Left ventricle myocardium inferior (tissue), 1 donor: ENCODE measurements at regions not wholly inside any gene's neighbourhood (a gene's known extent, or its start where the extent isn't known, plus 50 kb on each side); places are given as distances from the start of the nearest gene placed in this dataset.

Experiments used
- DNase-seq: peaks from one replicate; pipeline ENCODE4 v3.0.0-alpha.2; 2020
- H3K27ac ChIP-seq: fragments of 200-600 bp; replicated peaks from 2 replicates; pipeline ENCODE4 v1.8.0; 2021
- H3K27me3 ChIP-seq: fragments of 200-600 bp; 2 replicates; pipeline ENCODE4 v1.8.0; 2021; ENCODE audit warnings: low read depth
- H3K36me3 ChIP-seq: fragments of 200-600 bp; 2 replicates; pipeline ENCODE4 v1.8.0; 2021
- H3K4me1 ChIP-seq: fragments of 200-600 bp; 2 replicates; pipeline ENCODE4 v1.8.0; 2021
- H3K4me3 ChIP-seq: fragments of 200-600 bp; 2 replicates; pipeline ENCODE4 v1.8.0; 2021; ENCODE audit warnings: mild to moderate bottlenecking, moderate library complexity
- H3K9me3 ChIP-seq: fragments of 200-600 bp; replicated peaks from 2 replicates; pipeline ENCODE4 v1.8.0; 2021
- CTCF ChIP-seq: fragments of 200-600 bp; IDR thresholded peaks from 2 replicates; pipeline ENCODE4 v1.8.0; 2021; ENCODE audit warnings: antibody characterized with exemption, mild to moderate bottlenecking, borderline replicate concordance
- intact Hi-C: fragments of 100-400 bp; cut with micrococcal nuclease; formaldehyde crosslinking; loops from one replicate; pipeline ENCODE4 v1.11.0; 2022
- donor health status: DM: no; HTN: yes; CAD: no; lungs with severe emphysema.

GRCh38 chr6:19643287-19643686 is 193.9 kb upstream of the ID4 start:
- Histone ChIP-seq H3K4me3 (no peak overlapping the region), H3K9me3 (peaks cover under 1% of the 10 kb centered on the region), H3K27ac (no peak overlapping the region), H3K4me1 (no peaks in the 10 kb centered on the region), H3K27me3 (no peaks in the 10 kb centered on the region), H3K36me3 (no peaks in the 10 kb centered on the region)
- TF ChIP-seq CTCF: no peak
- intact Hi-C loops: no loop called here
- DNase-seq: no peak

- H3K36me3 ChIP-seq: no peaks in the 10 kb centered on the region
- no peaks in the 10 kb centered on the region for H3K27me3 ChIP-seq
- intact Hi-C loops: no loop called here
- no peak overlapping the region for H3K27ac ChIP-seq
- no peaks in the 10 kb centered on the region for H3K9me3 ChIP-seq
- no peak for DNase-seq
- H3K4me1 ChIP-seq: no peaks in the 10 kb centered on the region
- TF ChIP-seq CTCF: no peak
- H3K4me3 ChIP-seq: no peak overlapping the region
These were observed 193.5 kb upstream of the ID4 start for GRCh38 chr6:19643713-19644112.

GRCh38 chr6:19655744-19656143 is 181.4 kb upstream of the ID4 start:
- intact Hi-C loops: no loop called here
- H3K27me3 ChIP-seq: no peaks in the 10 kb centered on the region
- no peaks in the 10 kb centered on the region for H3K36me3 ChIP-seq
- H3K9me3 ChIP-seq: peaks cover 7% of the 10 kb centered on the region
- H3K27ac ChIP-seq: no peak overlapping the region
- no peak for TF ChIP-seq CTCF
- no peak for DNase-seq
- no peaks in the 10 kb centered on the region for H3K4me1 ChIP-seq
- no peak overlapping the region for H3K4me3 ChIP-seq

GRCh38 chr6:19660123-19660910 is 176.9 kb upstream of the ID4 start:
- no peak for TF ChIP-seq CTCF
- no peak overlapping the region for H3K4me3 ChIP-seq
- intact Hi-C loops: no loop called here
- DNase-seq: no peak
- H3K27ac ChIP-seq: no peak overlapping the region
- no peaks in the 10 kb centered on the region for H3K4me1 ChIP-seq
- no peaks in the 10 kb centered on the region for H3K27me3 ChIP-seq
- H3K36me3 ChIP-seq: no peaks in the 10 kb centered on the region
- H3K9me3 ChIP-seq: no peaks in the 10 kb centered on the region

- H3K4me3 ChIP-seq: no peak overlapping the region
- no peaks in the 10 kb centered on the region for H3K27me3 ChIP-seq
- no peaks in the 10 kb centered on the region for H3K4me1 ChIP-seq
- H3K36me3 ChIP-seq: no peaks in the 10 kb centered on the region
- no peak for TF ChIP-seq CTCF
- H3K27ac ChIP-seq: no peak overlapping the region
- DNase-seq: no peak
- H3K9me3 ChIP-seq: no peaks in the 10 kb centered on the region
- intact Hi-C loops: no loop called here
These were observed 174.3 kb upstream of the ID4 start for GRCh38 chr6:19662911-19663310.
